H9 (cell line): ENCODE measurements at regions not wholly inside any gene's neighbourhood (a gene's known extent, or its start where the extent isn't known, plus 50 kb on each side); places are given as distances from the start of the nearest gene placed in this dataset.

Source experiments
- DNase-seq: peaks from one replicate; pipeline ENCODE4 v3.0.0-alpha.2; 2017
- H2AFZ ChIP-seq: one replicate; pipeline ENCODE4 v1.6.1; 2013; ENCODE audit warnings: mild to moderate bottlenecking, low read length, control low read depth, moderate library complexity
- H2AK5ac ChIP-seq: 2 replicates; pipeline ENCODE4 v1.6.1; 2013; ENCODE audit warnings: low read length, control low read depth, mixed read lengths; ENCODE audit not compliant: insufficient read length
- H2BK120ac ChIP-seq: one replicate; pipeline ENCODE4 v1.6.1; 2013; ENCODE audit warnings: low read depth, mild to moderate bottlenecking, low read length, control low read depth, inconsistent platforms; ENCODE audit not compliant: poor library complexity, severe bottlenecking
- H2BK12ac ChIP-seq: 2 replicates; pipeline ENCODE4 v1.6.1; 2013; ENCODE audit warnings: low read length, control low read depth, mixed read lengths, low read depth; ENCODE audit not compliant: insufficient read length
- H2BK15ac ChIP-seq: 2 replicates; pipeline ENCODE4 v1.6.1; 2013; ENCODE audit warnings: low read depth, low read length, control low read depth
- H2BK20ac ChIP-seq: one replicate; pipeline ENCODE4 v1.6.1; 2013; ENCODE audit warnings: low read depth, mild to moderate bottlenecking, low read length, control low read depth, inconsistent platforms; ENCODE audit not compliant: poor library complexity, severe bottlenecking
- H2BK5ac ChIP-seq: 2 replicates; pipeline ENCODE4 v1.6.1; 2013; ENCODE audit warnings: low read length, control low read depth, mixed read lengths; ENCODE audit not compliant: insufficient read length
- H3K14ac ChIP-seq: 2 replicates; pipeline ENCODE4 v1.6.1; 2013; ENCODE audit warnings: low read length, control low read depth; ENCODE audit not compliant: insufficient read depth
- H3K18ac ChIP-seq: 2 replicates; pipeline ENCODE4 v1.6.1; 2013; ENCODE audit warnings: low read depth, mild to moderate bottlenecking, mixed read lengths, low read length, control low read depth; ENCODE audit not compliant: insufficient read length
- H3K23ac ChIP-seq: 2 replicates; pipeline ENCODE4 v1.6.1; 2013; ENCODE audit warnings: low read length, control low read depth, mixed read lengths, low read depth; ENCODE audit not compliant: insufficient read length
- H3K23me2 ChIP-seq: 2 replicates; pipeline ENCODE4 v1.6.1; 2013; ENCODE audit warnings: low read depth, mild to moderate bottlenecking, mixed read lengths, low read length, control low read depth; ENCODE audit not compliant: insufficient read length, poor library complexity, severe bottlenecking
- H3K27ac ChIP-seq: 2 replicates; pipeline ENCODE4 v1.5.1; 2013; ENCODE audit warnings: low read length, control low read depth, mixed read lengths, low read depth; ENCODE audit not compliant: insufficient read length
- H3K27me3 ChIP-seq: 2 replicates; pipeline ENCODE4 v1.6.1; 2013; ENCODE audit warnings: low read length, control low read depth, inconsistent platforms; ENCODE audit not compliant: insufficient read depth
- H3K4ac ChIP-seq: 2 replicates; pipeline ENCODE4 v1.6.1; 2013; ENCODE audit warnings: low read depth, mild to moderate bottlenecking, control low read depth, inconsistent platforms, low read length, moderate library complexity
- H3K4me1 ChIP-seq: 2 replicates; pipeline ENCODE4 v1.6.1; 2013; ENCODE audit warnings: low read length, control low read depth, inconsistent platforms; ENCODE audit not compliant: insufficient read depth
- H3K4me2 ChIP-seq: 2 replicates; pipeline ENCODE4 v1.6.1; 2013; ENCODE audit warnings: low read length, control low read depth, mixed read lengths; ENCODE audit not compliant: insufficient read length, insufficient read depth
- H3K56ac ChIP-seq: 2 replicates; pipeline ENCODE4 v1.6.1; 2013; ENCODE audit warnings: low read depth, mild to moderate bottlenecking, mixed read lengths, low read length, control low read depth; ENCODE audit not compliant: insufficient read length
- H3K79me1 ChIP-seq: 2 replicates; pipeline ENCODE4 v1.6.1; 2013; ENCODE audit warnings: low read depth, mild to moderate bottlenecking, moderate library complexity, low read length, control low read depth, inconsistent platforms; ENCODE audit not compliant: insufficient read depth, poor library complexity, severe bottlenecking
- H3K79me2 ChIP-seq: 2 replicates; pipeline ENCODE4 v1.6.1; 2013; ENCODE audit warnings: low read length, control low read depth, inconsistent platforms; ENCODE audit not compliant: insufficient read depth
- H3K9ac ChIP-seq: 2 replicates; pipeline ENCODE4 v1.6.1; 2013; ENCODE audit warnings: low read length, control low read depth, mixed read lengths; ENCODE audit not compliant: insufficient read length; ENCODE audit errors: extremely low read depth
- H3K9me3 ChIP-seq: one replicate; pipeline ENCODE4 v1.6.1; 2013; ENCODE audit warnings: low read depth, low read length, inconsistent platforms; ENCODE audit not compliant: control insufficient read depth
- H3T11ph ChIP-seq: one replicate; pipeline ENCODE4 v1.6.1; 2013; ENCODE audit warnings: mild to moderate bottlenecking, low read length, control low read depth, inconsistent platforms
- H4K20me1 ChIP-seq: one replicate; pipeline ENCODE4 v1.6.1; 2013; ENCODE audit not compliant: control insufficient read depth, insufficient read length, insufficient read depth
- H4K5ac ChIP-seq: 2 replicates; pipeline ENCODE4 v1.6.1; 2013; ENCODE audit warnings: low read depth, mild to moderate bottlenecking, mixed read lengths, low read length, control low read depth; ENCODE audit not compliant: insufficient read length
- H4K8ac ChIP-seq: replicated peaks from 2 replicates; pipeline ENCODE4 v1.6.1; 2013; ENCODE audit warnings: low read length, control low read depth, mixed read lengths, low read depth; ENCODE audit not compliant: insufficient read length
- H4K91ac ChIP-seq: 2 replicates; pipeline ENCODE4 v1.6.1; 2013; ENCODE audit warnings: low read depth, mild to moderate bottlenecking, moderate library complexity, mixed read lengths, low read length, control low read depth; ENCODE audit not compliant: insufficient read length
- H3K27ac Mint-ChIP-seq, 3 experiments: 2 replicates in 2 of 3; 3 replicates in 1 of 3; pipeline ENCODE4 v1.8.0; 2020 to 2021; ENCODE audit warnings: mixed read lengths in 3 of 3, mild to moderate bottlenecking in 1 of 3, moderate library complexity in 1 of 3
- H3K27me3 Mint-ChIP-seq: 2 replicates; pipeline ENCODE4 v1.8.0; 2021; ENCODE audit warnings: low read depth, mild to moderate bottlenecking, moderate library complexity, mixed read lengths
- H3K36me3 Mint-ChIP-seq, 3 experiments: 2 replicates in 2 of 3; 3 replicates in 1 of 3; pipeline ENCODE4 v1.8.0; 2020 to 2021; ENCODE audit warnings: low read depth in 3 of 3, mixed read lengths in 3 of 3; ENCODE audit not compliant: insufficient read depth in 1 of 3
- H3K4me1 Mint-ChIP-seq, 2 experiments: 2 replicates each; pipeline ENCODE4 v1.8.0; 2020; ENCODE audit warnings: mixed read lengths in 2 of 2
- H3K4me3 Mint-ChIP-seq, 2 experiments: 2 replicates in 1 of 2; 3 replicates in 1 of 2; pipeline ENCODE4 v1.8.0; 2020 to 2021; ENCODE audit warnings: mild to moderate bottlenecking in 2 of 2, mixed read lengths in 2 of 2, moderate library complexity in 1 of 2
- H3K9me3 Mint-ChIP-seq, 2 experiments: 2 replicates in 1 of 2; 3 replicates in 1 of 2; pipeline ENCODE4 v1.8.0; 2020; ENCODE audit warnings: mild to moderate bottlenecking in 2 of 2, mixed read lengths in 2 of 2, moderate library complexity in 1 of 2
- CTCF ChIP-seq: fragments of 200-600 bp; sonication (generic); conservative IDR thresholded peaks from 3 replicates; pipeline ENCODE4 v1.8.0; 2021; ENCODE audit warnings: antibody characterized with exemption, mild to moderate bottlenecking
- WGBS: extraction: QIAGEN DNeasy Blood & Tissue Kit; methylation state at CpG from one replicate; pipeline ENCODE4 v1.1.7; 2013; ENCODE audit warnings: missing lambda C conversion rate, low lambda C conversion rate, mixed read lengths; ENCODE audit not compliant: insufficient read length; ENCODE audit errors: extremely low coverage; 5-methylcytosine and 5-hydroxymethylcytosine counted together

- Mint-ChIP-seq H3K27ac (no peak overlapping the region), H3K36me3 (peaks cover 0 to 4% (median 0%) of the 10 kb centered on the region in 3 experiments; a peak in 1 of 7 replicates), H3K4me1 (peaks cover 38 to 51% of the 10 kb centered on the region in 2 experiments), H3K27me3 (peaks cover 12% of the 10 kb centered on the region), H3K4me3 (no peak overlapping the region), H3K9me3 (peaks cover 0 to 5% of the 10 kb centered on the region in 2 experiments; a peak in 3 of 5 replicates)
- H3K4me2 ChIP-seq = no peak overlapping the region
- H3K79me1 ChIP-seq = no peaks in the 10 kb centered on the region
- WGBS = no CpG with 5 or more reads among the region's 3 CpGs
- no peaks in the 10 kb centered on the region for H4K20me1 ChIP-seq
- H3K23me2 ChIP-seq = no peaks in the 10 kb centered on the region
- peaks cover 3% of the 10 kb centered on the region; the same call in 1 of the 2 replicates for H3K4me1 ChIP-seq
- H4K5ac ChIP-seq = no peak overlapping the region
- H3T11ph ChIP-seq = no peak overlapping the region
- TF ChIP-seq CTCF = no peak
- H3K23ac ChIP-seq = no peak overlapping the region
- H3K4ac ChIP-seq = no peak overlapping the region
- H3K27me3 ChIP-seq = no peaks in the 10 kb centered on the region; the same call in 1 of the 2 replicates
- H2BK120ac ChIP-seq = no peak overlapping the region
- no peak overlapping the region for H2BK15ac ChIP-seq
- H2BK12ac ChIP-seq = no peak overlapping the region
- H2BK20ac ChIP-seq = no peak overlapping the region
- no peak overlapping the region for H2BK5ac ChIP-seq
- H3K79me2 ChIP-seq = no peaks in the 10 kb centered on the region
- H4K91ac ChIP-seq = no peak overlapping the region
- H3K56ac ChIP-seq = no peak overlapping the region
- no peak overlapping the region for H3K14ac ChIP-seq
- H3K27ac ChIP-seq = no peak overlapping the region
- H2AK5ac ChIP-seq = no peak overlapping the region
- no peak overlapping the region for H3K18ac ChIP-seq
- no peak for DNase-seq
- H3K9ac ChIP-seq = no peak overlapping the region
- H2AFZ ChIP-seq = no peak overlapping the region
- no peaks in the 10 kb centered on the region for H3K9me3 ChIP-seq
- H4K8ac ChIP-seq = no peak overlapping the region
These were observed 304.5 kb upstream of the FZD8 start for GRCh38 chr10:35946556-35946955.
